ENCODE measurements at regions not wholly inside any gene's neighbourhood (a gene's known extent, or its start where the extent isn't known, plus 50 kb on each side); places are given as distances from the start of the nearest gene placed in this dataset.

- H3K4me3 Mint-ChIP-seq = no peak overlapping the region
- Histone ChIP-seq H3K36me3 (ENCODE audit: insufficient read depth, low read length) (no peaks in the 10 kb centered on the region), H3K27ac (ENCODE audit: low read depth, low read length) (no peak overlapping the region), H3K27me3 (ENCODE audit: insufficient read depth, low read length) (no peaks in the 10 kb centered on the region), H3K4me3 (ENCODE audit: low read length in 2 of 2) (no peak overlapping the region), H3K9me3 (ENCODE audit: control insufficient read depth in 1 of 2, low read length in 2 of 2) (no peaks in the 10 kb centered on the region), H3K4me1 (ENCODE audit: insufficient read depth, low read length) (no peaks in the 10 kb centered on the region)
- H3K36me3 Mint-ChIP-seq = no peaks in the 10 kb centered on the region
- POLR2A ChIA-PET (ENCODE audit: partially characterized antibody) = no interaction called here
- no peak for DNase-seq
- intact Hi-C loops (cut with micrococcal nuclease) = no loop called here
- H3K27me3 Mint-ChIP-seq = no peaks in the 10 kb centered on the region
- H3K27ac Mint-ChIP-seq = no peak overlapping the region
- CTCF ChIA-PET (ENCODE audit: partially characterized antibody) = no interaction called here
- H3K9me3 Mint-ChIP-seq = peaks cover 0 to 19% (median 8%) of the 10 kb centered on the region in 8 donors
- no peaks in the 10 kb centered on the region for H3K4me1 Mint-ChIP-seq
These were observed 1262.6 kb upstream of the SORCS1 start for GRCh38 chr10:108427146-108427545.

GRCh38 chr10:108425283-108425964 is 1260.9 kb upstream of the SORCS1 start:
- Histone ChIP-seq H3K9me3 (ENCODE audit: control insufficient read depth in 1 of 2, low read length in 2 of 2) (no peaks in the 10 kb centered on the region), H3K4me3 (ENCODE audit: low read length in 2 of 2) (no peak overlapping the region), H3K4me1 (ENCODE audit: insufficient read depth, low read length) (no peaks in the 10 kb centered on the region), H3K27ac (ENCODE audit: low read depth, low read length) (no peak overlapping the region), H3K36me3 (ENCODE audit: insufficient read depth, low read length) (no peaks in the 10 kb centered on the region), H3K27me3 (ENCODE audit: insufficient read depth, low read length) (no peaks in the 10 kb centered on the region)
- no peak for DNase-seq
- Mint-ChIP-seq H3K9me3 (peaks cover 0 to 12% (median 8%) of the 10 kb centered on the region in 8 donors), H3K27ac (no peak overlapping the region), H3K27me3 (no peaks in the 10 kb centered on the region), H3K4me3 (no peak overlapping the region), H3K4me1 (no peaks in the 10 kb centered on the region), H3K36me3 (no peaks in the 10 kb centered on the region)
- CTCF ChIA-PET (ENCODE audit: partially characterized antibody) = no interaction called here
- POLR2A ChIA-PET (ENCODE audit: partially characterized antibody) = no interaction called here
- intact Hi-C loops (cut with micrococcal nuclease) = no loop called here

GRCh38 chr10:108424656-108425055 is 1260.2 kb upstream of the SORCS1 start:
- no peaks in the 10 kb centered on the region for H3K27me3 ChIP-seq (ENCODE audit: insufficient read depth, low read length)
- Mint-ChIP-seq H3K4me1 (no peaks in the 10 kb centered on the region), H3K36me3 (no peaks in the 10 kb centered on the region), H3K4me3 (no peak overlapping the region), H3K27ac (no peak overlapping the region), H3K27me3 (no peaks in the 10 kb centered on the region), H3K9me3 (peaks cover 0 to 12% (median 7%) of the 10 kb centered on the region in 8 donors)
- H3K36me3 ChIP-seq (ENCODE audit: insufficient read depth, low read length) = no peaks in the 10 kb centered on the region
- H3K4me1 ChIP-seq (ENCODE audit: insufficient read depth, low read length) = no peaks in the 10 kb centered on the region
- intact Hi-C loops (cut with micrococcal nuclease) = no loop called here
- no peak overlapping the region for H3K4me3 ChIP-seq (ENCODE audit: low read length in 2 of 2)
- no peak for DNase-seq
- no peaks in the 10 kb centered on the region for H3K9me3 ChIP-seq (ENCODE audit: control insufficient read depth in 1 of 2, low read length in 2 of 2)
- ChIA-PET POLR2A (ENCODE audit: partially characterized antibody) (no interaction called here), CTCF (ENCODE audit: partially characterized antibody) (no interaction called here)
- no peak overlapping the region for H3K27ac ChIP-seq (ENCODE audit: low read depth, low read length)

DNA sequence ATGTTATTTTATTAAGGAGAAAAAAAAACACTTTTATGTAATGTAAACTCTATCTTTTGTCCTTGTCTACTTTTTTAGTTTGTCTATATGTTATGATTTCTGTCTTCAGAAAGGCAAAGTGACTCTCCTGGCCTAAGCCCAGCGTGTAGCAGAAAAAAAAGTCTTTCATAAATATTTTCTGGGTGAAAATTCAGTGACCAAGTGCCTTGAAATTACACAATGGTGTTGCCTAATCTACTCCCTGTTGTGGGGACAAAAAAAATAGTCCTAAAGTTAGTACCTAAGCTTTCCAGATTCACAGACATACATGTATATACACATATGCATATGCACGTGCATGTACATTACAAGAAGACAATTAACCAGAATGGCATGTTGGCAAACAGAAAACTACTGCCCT is 1257.8 kb upstream of the SORCS1 start:
- Mint-ChIP-seq H3K4me1 (no peaks in the 10 kb centered on the region), H3K36me3 (no peaks in the 10 kb centered on the region), H3K9me3 (peaks cover 3 to 12% (median 6%) of the 10 kb centered on the region in 8 donors), H3K27ac (no peak overlapping the region), H3K27me3 (no peaks in the 10 kb centered on the region), H3K4me3 (no peak overlapping the region)
- Histone ChIP-seq H3K4me1 (ENCODE audit: insufficient read depth, low read length) (no peaks in the 10 kb centered on the region), H3K27me3 (ENCODE audit: insufficient read depth, low read length) (no peaks in the 10 kb centered on the region), H3K9me3 (ENCODE audit: control insufficient read depth in 1 of 2, low read length in 2 of 2) (no peaks in the 10 kb centered on the region), H3K27ac (ENCODE audit: low read depth, low read length) (no peak overlapping the region), H3K36me3 (ENCODE audit: insufficient read depth, low read length) (no peaks in the 10 kb centered on the region), H3K4me3 (ENCODE audit: low read length in 2 of 2) (no peak overlapping the region)
- no peak for DNase-seq
- ChIA-PET CTCF (ENCODE audit: partially characterized antibody) (no interaction called here), POLR2A (ENCODE audit: partially characterized antibody) (no interaction called here)
- intact Hi-C loops (cut with micrococcal nuclease) = no loop called here

GRCh38 chr10:108421266-108421665 is 1256.8 kb upstream of the SORCS1 start:
- no peaks in the 10 kb centered on the region for H3K9me3 ChIP-seq (ENCODE audit: control insufficient read depth in 1 of 2, low read length in 2 of 2)
- no peaks in the 10 kb centered on the region for H3K27me3 Mint-ChIP-seq
- no peak overlapping the region for H3K27ac ChIP-seq (ENCODE audit: low read depth, low read length)
- no peak overlapping the region for H3K27ac Mint-ChIP-seq
- CTCF ChIA-PET (ENCODE audit: partially characterized antibody) = no interaction called here
- no peaks in the 10 kb centered on the region for H3K4me1 ChIP-seq (ENCODE audit: insufficient read depth, low read length)
- intact Hi-C loops (cut with micrococcal nuclease) = no loop called here
- no peaks in the 10 kb centered on the region for H3K27me3 ChIP-seq (ENCODE audit: insufficient read depth, low read length)
- no peaks in the 10 kb centered on the region for H3K36me3 Mint-ChIP-seq
- no peak overlapping the region for H3K4me3 ChIP-seq (ENCODE audit: low read length in 2 of 2)
- no peaks in the 10 kb centered on the region for H3K4me1 Mint-ChIP-seq
- H3K4me3 Mint-ChIP-seq = no peak overlapping the region
- H3K36me3 ChIP-seq (ENCODE audit: insufficient read depth, low read length) = no peaks in the 10 kb centered on the region
- peaks cover 3 to 12% (median 6%) of the 10 kb centered on the region in 8 donors for H3K9me3 Mint-ChIP-seq
- no peak for DNase-seq
- POLR2A ChIA-PET (ENCODE audit: partially characterized antibody) = no interaction called here

- H3K4me3 ChIP-seq (ENCODE audit: low read length in 2 of 2) = no peak overlapping the region
- Mint-ChIP-seq H3K27ac (no peak overlapping the region), H3K27me3 (no peaks in the 10 kb centered on the region), H3K9me3 (peaks cover 0 to 11% (median 6%) of the 10 kb centered on the region in 8 donors), H3K4me3 (no peak overlapping the region), H3K36me3 (no peaks in the 10 kb centered on the region), H3K4me1 (no peaks in the 10 kb centered on the region)
- no peaks in the 10 kb centered on the region for H3K36me3 ChIP-seq (ENCODE audit: insufficient read depth, low read length)
- ChIA-PET CTCF (ENCODE audit: partially characterized antibody) (no interaction called here), POLR2A (ENCODE audit: partially characterized antibody) (no interaction called here)
- peaks cover 0 to 3% of the 10 kb centered on the region in 2 donors for H3K9me3 ChIP-seq (ENCODE audit: control insufficient read depth in 1 of 2, low read length in 2 of 2)
- DNase-seq = no peak
- H3K4me1 ChIP-seq (ENCODE audit: insufficient read depth, low read length) = no peaks in the 10 kb centered on the region
- no peak overlapping the region for H3K27ac ChIP-seq (ENCODE audit: low read depth, low read length)
- H3K27me3 ChIP-seq (ENCODE audit: insufficient read depth, low read length) = no peaks in the 10 kb centered on the region
- intact Hi-C loops (cut with micrococcal nuclease) = no loop called here
These were observed 1249.4 kb upstream of the SORCS1 start for GRCh38 chr10:108413954-108414353.

DNA sequence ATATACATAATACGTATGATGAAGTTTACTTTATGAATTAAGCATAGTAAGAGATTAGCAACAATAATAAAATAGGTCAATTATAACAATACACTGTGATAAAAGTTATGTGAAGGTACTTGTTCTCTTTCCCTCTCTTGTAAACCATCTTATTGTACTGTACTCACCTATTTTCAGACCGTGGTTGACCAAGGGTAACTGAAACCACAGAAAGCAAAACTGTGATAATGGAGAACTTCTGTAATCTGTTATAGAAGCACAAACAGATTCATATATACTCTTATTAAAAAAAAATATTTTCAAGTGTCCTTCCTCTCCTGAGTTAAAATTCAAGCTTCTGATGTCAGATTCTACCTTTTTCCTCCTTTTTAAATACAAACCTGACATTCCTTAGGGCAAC is 1247.8 kb upstream of the SORCS1 start:
- peaks cover 0 to 3% of the 10 kb centered on the region in 2 donors for H3K9me3 ChIP-seq (ENCODE audit: control insufficient read depth in 1 of 2, low read length in 2 of 2)
- ChIA-PET CTCF (ENCODE audit: partially characterized antibody) (no interaction called here), POLR2A (ENCODE audit: partially characterized antibody) (no interaction called here)
- no peaks in the 10 kb centered on the region for H3K4me1 ChIP-seq (ENCODE audit: insufficient read depth, low read length)
- H3K4me1 Mint-ChIP-seq = no peaks in the 10 kb centered on the region
- H3K36me3 Mint-ChIP-seq = no peaks in the 10 kb centered on the region
- no peaks in the 10 kb centered on the region for H3K36me3 ChIP-seq (ENCODE audit: insufficient read depth, low read length)
- H3K27ac ChIP-seq (ENCODE audit: low read depth, low read length) = no peak overlapping the region
- intact Hi-C loops (cut with micrococcal nuclease) = no loop called here
- H3K27me3 ChIP-seq (ENCODE audit: insufficient read depth, low read length) = no peaks in the 10 kb centered on the region
- no peak for DNase-seq
- H3K27ac Mint-ChIP-seq = peak overlapping the region in 1 of 7 donors; percentile 73
- H3K4me3 ChIP-seq (ENCODE audit: low read length in 2 of 2) = no peak overlapping the region
- H3K4me3 Mint-ChIP-seq = no peak overlapping the region
- peaks cover 0 to 8% (median 5%) of the 10 kb centered on the region in 8 donors for H3K9me3 Mint-ChIP-seq
- H3K27me3 Mint-ChIP-seq = no peaks in the 10 kb centered on the region

GRCh38 chr10:108411894-108412293 is 1247.4 kb upstream of the SORCS1 start:
- Histone ChIP-seq H3K9me3 (ENCODE audit: control insufficient read depth in 1 of 2, low read length in 2 of 2) (peaks cover 0 to 3% of the 10 kb centered on the region in 2 donors), H3K36me3 (ENCODE audit: insufficient read depth, low read length) (no peaks in the 10 kb centered on the region), H3K27ac (ENCODE audit: low read depth, low read length) (no peak overlapping the region), H3K27me3 (ENCODE audit: insufficient read depth, low read length) (no peaks in the 10 kb centered on the region), H3K4me3 (ENCODE audit: low read length in 2 of 2) (no peak overlapping the region), H3K4me1 (ENCODE audit: insufficient read depth, low read length) (no peaks in the 10 kb centered on the region)
- no peaks in the 10 kb centered on the region for H3K36me3 Mint-ChIP-seq
- H3K9me3 Mint-ChIP-seq = peaks cover 0 to 8% (median 5%) of the 10 kb centered on the region in 8 donors
- no peaks in the 10 kb centered on the region for H3K27me3 Mint-ChIP-seq
- DNase-seq = no peak
- H3K27ac Mint-ChIP-seq = no peak overlapping the region
- POLR2A ChIA-PET (ENCODE audit: partially characterized antibody) = no interaction called here
- H3K4me3 Mint-ChIP-seq = no peak overlapping the region
- intact Hi-C loops (cut with micrococcal nuclease) = no loop called here
- H3K4me1 Mint-ChIP-seq = no peaks in the 10 kb centered on the region
- CTCF ChIA-PET (ENCODE audit: partially characterized antibody) = no interaction called here
